Muscle of back (tissue), 3 donors: ENCODE measurements at regions not wholly inside any gene's neighbourhood (a gene's known extent, or its start where the extent isn't known, plus 50 kb on each side); places are given as distances from the start of the nearest gene placed in this dataset.
A peak's percentile ranks its signal among the peaks of the same experiment; 100 is the strongest.

ENCODE experiments used
- DNase-seq, 3 donors: peaks; one replicate each; pipeline versions ENCODE4 v3.0.0 to v3.0.0-alpha.2; 2013

DNA sequence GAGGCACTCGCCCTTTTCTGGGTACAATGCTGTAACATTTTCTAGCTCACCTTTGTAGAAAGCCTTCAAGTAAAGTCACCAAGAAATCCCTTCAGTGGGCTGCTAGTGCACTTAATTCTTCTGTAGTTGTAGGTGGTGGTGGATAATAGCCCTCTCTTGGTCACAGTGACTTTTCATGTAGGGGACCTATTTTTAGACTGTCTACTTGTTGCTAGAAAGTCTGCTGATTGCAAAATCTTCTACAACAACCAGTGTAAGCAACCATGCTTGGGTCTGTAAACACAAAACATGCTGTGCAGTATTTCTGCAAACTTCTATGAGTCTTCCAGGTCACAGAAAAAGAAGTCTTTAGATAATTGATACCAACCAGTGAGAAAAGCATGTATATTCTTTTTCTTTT, 55.6 kb downstream of the PBDC1 start:
- DNase-seq = no peak

DNA sequence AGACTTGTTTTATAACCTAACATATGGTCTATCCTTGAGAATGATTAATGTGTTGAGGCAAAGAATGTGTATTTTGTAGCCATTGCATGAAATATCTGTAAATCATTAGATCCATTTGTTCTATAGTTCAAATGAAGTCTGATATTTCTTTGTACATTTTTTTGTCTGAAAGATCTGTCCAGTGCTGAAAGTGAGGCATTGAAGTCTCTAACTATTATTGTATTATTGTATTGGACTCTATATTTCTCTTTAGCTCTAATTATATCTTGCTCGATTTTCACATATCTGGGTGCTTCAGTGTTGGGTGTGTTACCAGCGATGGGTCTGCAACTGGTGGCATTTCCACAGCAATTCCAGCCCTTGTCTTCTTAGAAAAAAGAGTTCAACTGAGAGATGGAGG, 76.0 kb downstream of the PBDC1 start:
- DNase-seq = no peak

DNA sequence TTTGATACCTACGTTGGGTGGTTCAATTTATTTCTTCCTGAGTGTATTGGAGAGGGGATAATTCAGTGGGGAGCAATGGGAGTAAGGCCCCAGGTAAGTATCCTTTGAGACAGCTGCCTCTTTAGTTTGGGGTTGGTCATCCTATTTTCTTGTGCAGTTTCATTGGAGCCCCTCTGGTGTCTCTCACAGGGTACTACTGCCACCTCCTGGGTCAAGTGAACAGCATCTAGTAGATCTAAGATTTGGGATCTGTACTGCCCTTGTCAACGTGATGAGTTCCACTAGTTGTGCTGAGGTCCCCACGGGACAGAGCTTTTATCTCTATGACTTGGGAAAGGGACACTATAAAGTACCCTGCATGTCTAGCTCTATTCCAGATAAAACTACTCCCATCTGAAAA, 80.6 kb downstream of the PBDC1 start:
- DNase-seq = peak; percentile 15 to 46 (median 31)

DNA sequence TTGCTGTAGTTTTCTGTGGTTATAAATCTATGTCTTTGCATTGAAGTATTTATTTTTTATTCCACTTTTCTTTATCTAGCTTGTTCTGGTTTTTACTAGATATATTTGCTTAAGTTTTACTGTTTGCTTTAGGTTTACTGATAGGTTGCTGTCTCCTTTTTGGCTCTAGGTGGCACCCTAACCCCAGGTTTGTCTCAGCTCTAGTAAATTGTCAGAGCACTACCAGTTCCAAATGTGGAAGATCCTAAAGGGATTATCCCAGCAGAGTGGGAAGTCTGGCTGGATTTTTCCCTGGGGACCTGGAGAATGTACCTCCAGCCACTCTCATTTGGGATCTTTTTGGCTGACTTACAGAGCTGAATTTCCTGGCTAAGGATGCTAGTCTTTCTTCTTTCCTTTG, 106.1 kb downstream of the PBDC1 start:
- peak; percentile 24 to 54 (median 48) for DNase-seq
